Astrocyte (in vitro differentiated cells and primary cell): ENCODE measurements at regions not wholly inside any gene's neighbourhood (a gene's known extent, or its start where the extent isn't known, plus 50 kb on each side); places are given as distances from the start of the nearest gene placed in this dataset.

Experiments used
- EZH2 ChIP-seq: IDR thresholded peaks from 2 replicates; pipeline ENCODE4 v1.6.1; 2012; ENCODE audit warnings: mild to moderate bottlenecking, low read length, inconsistent platforms; ENCODE audit not compliant: insufficient read depth
- TF ChIP-seq, protein P1 (sequence below): IDR thresholded peaks from 2 replicates; pipeline ENCODE4 v1.5.1; 2011; ENCODE audit warnings: low read depth, mild to moderate bottlenecking, inconsistent platforms, low read length, moderate library complexity; ENCODE audit not compliant: insufficient read depth

DNA sequence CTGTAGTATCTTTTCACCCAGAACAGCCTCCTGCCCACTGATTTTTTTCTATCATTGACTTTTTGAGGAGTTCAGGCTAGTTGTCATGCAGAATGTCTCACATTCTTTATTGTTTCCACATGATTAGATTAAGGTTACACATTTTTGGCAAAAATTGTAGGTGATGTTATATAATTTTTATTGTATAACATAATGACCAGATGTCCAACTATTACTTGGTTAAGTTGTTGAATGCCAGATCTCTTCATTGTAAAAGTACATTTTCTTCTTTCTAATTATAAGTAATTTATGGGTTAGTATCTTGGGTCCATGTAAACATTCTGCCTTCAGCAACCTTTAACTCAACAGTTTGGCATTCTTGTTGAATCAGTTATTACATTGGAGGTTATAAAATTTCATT is 138.4 kb downstream of the POSTN start:
- no peak for TF ChIP-seq EZH2
- TF ChIP-seq, protein P1, sequence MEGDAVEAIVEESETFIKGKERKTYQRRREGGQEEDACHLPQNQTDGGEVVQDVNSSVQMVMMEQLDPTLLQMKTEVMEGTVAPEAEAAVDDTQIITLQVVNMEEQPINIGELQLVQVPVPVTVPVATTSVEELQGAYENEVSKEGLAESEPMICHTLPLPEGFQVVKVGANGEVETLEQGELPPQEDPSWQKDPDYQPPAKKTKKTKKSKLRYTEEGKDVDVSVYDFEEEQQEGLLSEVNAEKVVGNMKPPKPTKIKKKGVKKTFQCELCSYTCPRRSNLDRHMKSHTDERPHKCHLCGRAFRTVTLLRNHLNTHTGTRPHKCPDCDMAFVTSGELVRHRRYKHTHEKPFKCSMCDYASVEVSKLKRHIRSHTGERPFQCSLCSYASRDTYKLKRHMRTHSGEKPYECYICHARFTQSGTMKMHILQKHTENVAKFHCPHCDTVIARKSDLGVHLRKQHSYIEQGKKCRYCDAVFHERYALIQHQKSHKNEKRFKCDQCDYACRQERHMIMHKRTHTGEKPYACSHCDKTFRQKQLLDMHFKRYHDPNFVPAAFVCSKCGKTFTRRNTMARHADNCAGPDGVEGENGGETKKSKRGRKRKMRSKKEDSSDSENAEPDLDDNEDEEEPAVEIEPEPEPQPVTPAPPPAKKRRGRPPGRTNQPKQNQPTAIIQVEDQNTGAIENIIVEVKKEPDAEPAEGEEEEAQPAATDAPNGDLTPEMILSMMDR: no peak
